ENCODE measurements at regions not wholly inside any gene's neighbourhood (a gene's known extent, or its start where the extent isn't known, plus 50 kb on each side); places are given as distances from the start of the nearest gene placed in this dataset.
A peak's percentile ranks its signal among the peaks of the same experiment; 100 is the strongest.
"Not testable (repeated sequence)": the region's sequence is repeated elsewhere in the genome, so short reads cannot be mapped to it uniquely, and the experiment has no call there.

- no peak for DNase-seq (ENCODE audit: low read depth in 3 of 3)
Measured at GRCh38 chr2:230593765-230594164, 118.9 kb upstream of the CAB39 start.

- DNase-seq (ENCODE audit: low read depth in 3 of 3): no peak
Measured at GRCh38 chr2:230594286-230594840, 118.3 kb upstream of the CAB39 start.

- DNase-seq (ENCODE audit: low read depth in 3 of 3): no peak
Measured at GRCh38 chr2:230599853-230600252, 112.8 kb upstream of the CAB39 start.

DNA sequence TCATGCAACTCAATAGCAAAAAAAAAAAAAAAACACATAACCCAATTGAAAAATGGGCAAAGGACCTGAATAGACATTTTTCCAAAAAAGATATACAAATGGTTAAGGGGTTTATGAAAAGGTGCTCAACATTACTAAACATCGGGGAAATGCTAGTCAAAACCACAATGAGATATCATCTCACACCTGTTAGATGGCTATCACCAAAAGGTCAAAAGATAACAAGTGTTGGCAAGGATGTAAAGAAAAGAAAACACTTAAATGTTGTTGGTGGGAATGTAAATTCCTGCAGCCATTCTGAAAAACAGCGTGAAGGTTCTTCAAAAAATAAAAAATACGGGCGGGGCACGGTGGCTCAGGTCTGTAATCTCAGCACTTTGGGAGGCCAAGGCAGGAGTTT lies 112.4 kb upstream of the CAB39 start:
- DNase-seq (ENCODE audit: low read depth in 3 of 3): no peak

GRCh38 chr2:230600881-230601280 lies 111.8 kb upstream of the CAB39 start:
- DNase-seq (ENCODE audit: low read depth in 3 of 3): no peak

DNA sequence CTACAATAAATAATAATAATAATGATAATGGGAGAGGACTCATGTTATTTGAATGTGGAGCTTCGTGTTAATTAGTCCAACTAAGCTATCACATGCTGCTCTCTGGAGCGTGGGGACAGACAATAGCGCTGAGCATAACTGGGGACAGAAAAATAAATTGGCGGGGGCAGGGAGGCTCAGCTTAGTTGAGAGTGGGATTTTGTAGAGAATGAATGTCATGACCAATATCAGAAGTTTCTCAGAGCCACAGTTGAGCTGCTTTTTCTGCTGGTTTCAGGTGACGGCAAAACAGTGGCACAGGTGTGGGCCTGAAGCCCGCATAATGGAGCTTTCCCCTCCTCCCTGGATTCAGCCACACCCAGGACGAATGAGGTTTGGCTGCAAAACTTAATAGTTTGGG lies 111.1 kb upstream of the CAB39 start:
- DNase-seq (ENCODE audit: low read depth in 3 of 3): no peak

DNA sequence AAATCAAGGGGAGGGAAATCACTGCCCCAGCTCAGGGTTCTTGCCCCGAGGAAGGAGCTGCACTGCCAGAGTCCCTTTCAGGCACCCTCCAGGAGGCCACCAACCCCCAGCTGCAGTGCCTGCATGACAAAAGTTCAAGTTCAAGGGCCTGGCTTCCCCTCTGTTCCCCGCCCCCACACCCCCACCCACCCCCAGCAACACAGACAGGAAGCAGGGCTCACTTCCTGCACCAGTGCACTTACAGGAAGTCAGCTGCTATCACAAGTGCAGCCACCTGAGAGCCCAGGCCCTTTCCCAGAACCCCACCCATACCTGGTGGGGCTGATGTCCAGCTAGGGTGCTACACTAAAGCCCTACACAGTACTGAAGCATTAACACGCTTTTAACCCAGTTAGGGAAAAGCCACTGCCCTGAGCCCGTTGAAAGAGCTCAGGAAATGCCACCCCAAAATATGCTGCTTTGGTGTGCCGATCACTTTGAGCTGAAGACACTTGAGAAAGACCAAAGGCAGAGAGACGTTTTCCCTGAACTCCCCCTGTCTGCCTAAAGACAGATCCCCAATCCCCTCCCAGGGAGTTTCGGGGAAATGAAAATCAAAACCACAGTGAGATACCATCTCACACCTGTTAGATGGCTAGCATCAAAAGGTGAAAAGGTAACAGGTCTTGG lies 109.9 kb upstream of the CAB39 start:
- DNase-seq (ENCODE audit: low read depth in 3 of 3): peak in 2 of 3 donors; percentile 40 to 51

DNA sequence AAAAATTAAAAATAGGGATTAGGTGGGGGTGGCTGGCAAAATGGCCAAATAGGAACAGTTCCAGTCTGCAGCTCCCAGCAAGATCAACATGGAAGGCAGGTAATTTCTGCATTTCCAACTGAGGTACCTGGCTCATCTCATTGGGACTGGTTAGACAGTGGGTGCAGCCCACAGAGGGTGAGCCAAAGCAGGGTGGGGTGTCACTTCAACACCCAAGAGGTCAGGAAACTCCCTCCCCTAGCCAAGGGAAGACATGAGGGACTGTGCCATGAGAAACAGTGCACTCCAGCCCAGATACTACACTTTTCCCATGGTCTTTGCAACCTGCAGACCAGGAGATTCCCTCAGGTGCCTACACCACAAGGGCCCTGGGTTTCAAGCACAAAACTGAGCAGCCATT lies 109.3 kb upstream of the CAB39 start:
- not testable (repeated sequence) for DNase-seq (ENCODE audit: low read depth in 3 of 3)

- not testable (repeated sequence) for DNase-seq (ENCODE audit: low read depth in 3 of 3)
Measured at GRCh38 chr2:230604158-230604557, 108.5 kb upstream of the CAB39 start.

DNA sequence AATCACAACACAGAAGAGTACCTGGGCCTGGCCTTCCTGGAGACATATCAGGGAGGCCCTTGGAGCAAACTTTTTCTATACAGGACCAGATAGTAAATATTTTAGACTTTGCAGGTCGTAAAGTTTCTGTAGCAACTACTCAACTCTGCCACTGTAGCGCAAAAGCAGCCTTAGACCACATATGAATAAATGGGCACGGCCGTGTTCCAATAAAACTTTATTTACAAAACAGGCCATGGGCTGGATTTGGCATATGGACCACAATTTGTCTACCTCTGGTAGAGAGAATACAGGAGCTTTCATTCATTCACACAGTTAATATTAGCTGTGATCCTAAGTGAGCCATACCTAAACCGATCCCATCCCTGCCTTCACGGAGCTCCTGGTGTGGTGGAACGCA lies 98.6 kb upstream of the CAB39 start:
- DNase-seq (ENCODE audit: low read depth in 3 of 3): no peak

DNA sequence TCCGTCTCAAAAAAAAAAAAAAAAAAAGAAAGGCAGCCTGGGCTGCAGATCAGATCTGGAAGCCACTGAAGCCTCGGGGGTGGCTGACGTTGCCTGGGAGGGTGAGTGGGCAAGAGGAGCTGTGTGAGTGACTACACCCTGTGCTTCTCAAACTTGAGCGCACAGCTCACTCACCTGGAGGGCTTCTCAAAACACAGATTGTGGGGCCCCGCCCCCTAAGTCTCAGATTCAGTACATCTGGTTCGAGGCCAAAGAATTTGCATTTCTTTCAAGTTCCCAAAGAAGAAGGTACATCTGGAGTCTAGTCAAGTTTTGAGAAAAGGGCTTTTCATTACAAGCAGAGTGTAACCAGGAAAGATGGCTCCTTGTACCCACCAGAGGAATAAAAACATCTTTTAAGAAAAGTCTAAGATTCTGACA lies 97.7 kb upstream of the CAB39 start:
- peak in 2 of 3 donors; percentile 46 to 58 for DNase-seq (ENCODE audit: low read depth in 3 of 3)

GRCh38 chr2:230617256-230617706 lies 95.4 kb upstream of the CAB39 start:
- DNase-seq (ENCODE audit: low read depth in 3 of 3): not testable (repeated sequence)

GRCh38 chr2:230619491-230619890 lies 93.2 kb upstream of the CAB39 start:
- DNase-seq (ENCODE audit: low read depth in 3 of 3): no peak

GRCh38 chr2:230625220-230625619 lies 87.4 kb upstream of the CAB39 start:
- not testable (repeated sequence) for DNase-seq (ENCODE audit: low read depth in 3 of 3)

DNA sequence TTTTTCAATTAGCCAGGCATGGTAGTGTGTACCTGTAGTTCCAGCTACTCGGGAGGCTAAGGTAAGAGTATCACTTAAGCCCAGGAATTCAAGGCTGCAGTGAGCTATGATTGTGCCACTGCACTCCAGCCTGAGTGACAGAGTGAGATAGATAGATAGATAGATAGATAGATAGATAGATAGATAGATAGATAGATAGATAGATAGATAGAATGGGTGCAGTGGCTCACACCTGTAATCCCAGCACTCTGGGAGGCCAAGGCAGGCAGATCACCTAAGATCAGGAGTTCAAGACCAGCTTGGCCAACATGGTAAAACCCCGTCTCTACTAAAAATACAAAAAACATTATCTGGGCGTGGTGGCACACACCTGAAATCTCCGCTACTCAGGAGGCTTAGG lies 85.6 kb upstream of the CAB39 start:
- not testable (repeated sequence) for DNase-seq (ENCODE audit: low read depth in 3 of 3)

DNA sequence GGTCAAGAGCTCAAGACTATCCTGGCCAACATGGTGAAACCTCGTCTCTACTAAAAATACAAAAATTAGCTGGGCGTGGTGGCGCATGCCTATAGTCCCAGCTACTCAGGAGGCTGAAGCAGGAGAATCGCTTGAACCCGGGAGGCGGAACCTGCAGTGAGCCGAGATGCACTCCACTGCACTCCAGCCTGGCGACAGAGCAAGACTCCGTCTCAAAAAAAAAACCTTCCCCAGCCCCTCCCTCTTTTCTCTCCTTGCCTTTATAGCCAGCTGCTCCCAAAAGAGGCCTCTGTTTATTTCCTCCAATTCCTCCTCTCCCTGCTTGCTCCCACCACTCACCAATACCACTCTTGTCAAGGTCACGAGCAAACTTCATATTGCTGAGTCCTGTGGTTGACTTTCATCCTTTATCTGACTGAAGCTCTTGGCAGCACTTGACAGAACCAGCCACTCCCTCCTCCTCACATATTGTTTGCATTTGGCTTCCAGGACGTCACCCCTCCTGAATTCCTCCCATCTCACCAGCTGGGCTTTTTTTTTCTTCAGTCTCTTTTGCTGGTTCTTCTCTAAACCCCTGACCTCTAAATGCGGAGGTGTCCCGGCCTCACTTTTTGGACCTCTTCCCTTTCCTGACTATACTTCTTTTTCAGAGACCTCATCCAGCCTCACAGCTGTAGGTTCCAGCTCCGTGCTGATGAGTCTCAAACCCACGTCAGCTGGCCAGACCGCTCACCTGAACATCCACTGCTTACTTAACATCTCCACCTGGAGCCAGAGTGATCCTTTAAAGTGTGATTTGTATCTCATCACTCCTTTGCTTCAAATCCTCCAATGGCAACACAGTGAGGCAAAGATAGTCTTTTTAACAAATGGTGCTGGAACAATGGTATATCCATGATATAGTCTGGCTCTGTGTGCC lies 84.6 kb upstream of the CAB39 start:
- DNase-seq (ENCODE audit: low read depth in 3 of 3): no peak

GRCh38 chr2:230631470-230631869 lies 81.2 kb upstream of the CAB39 start:
- no peak for DNase-seq (ENCODE audit: low read depth in 3 of 3)

DNA sequence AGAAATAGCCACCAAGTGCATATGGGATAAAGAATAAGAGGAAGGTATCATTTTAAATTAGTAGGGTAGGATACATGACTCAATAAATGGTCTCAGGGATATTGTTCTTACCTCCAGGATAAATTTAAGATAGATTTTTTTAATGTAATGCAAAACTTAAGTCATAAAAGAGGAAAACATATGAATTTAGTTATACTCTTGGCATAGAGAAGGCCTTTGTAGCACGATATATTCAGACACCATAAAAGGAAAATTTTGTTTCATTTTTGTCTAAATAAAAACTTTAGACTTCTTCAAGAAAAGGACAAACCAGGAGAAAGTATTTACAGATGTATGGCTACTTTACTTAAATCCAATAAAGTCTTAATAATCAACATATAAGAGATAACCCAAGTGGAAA lies 78.5 kb upstream of the CAB39 start:
- no peak for DNase-seq (ENCODE audit: low read depth in 3 of 3)

DNA sequence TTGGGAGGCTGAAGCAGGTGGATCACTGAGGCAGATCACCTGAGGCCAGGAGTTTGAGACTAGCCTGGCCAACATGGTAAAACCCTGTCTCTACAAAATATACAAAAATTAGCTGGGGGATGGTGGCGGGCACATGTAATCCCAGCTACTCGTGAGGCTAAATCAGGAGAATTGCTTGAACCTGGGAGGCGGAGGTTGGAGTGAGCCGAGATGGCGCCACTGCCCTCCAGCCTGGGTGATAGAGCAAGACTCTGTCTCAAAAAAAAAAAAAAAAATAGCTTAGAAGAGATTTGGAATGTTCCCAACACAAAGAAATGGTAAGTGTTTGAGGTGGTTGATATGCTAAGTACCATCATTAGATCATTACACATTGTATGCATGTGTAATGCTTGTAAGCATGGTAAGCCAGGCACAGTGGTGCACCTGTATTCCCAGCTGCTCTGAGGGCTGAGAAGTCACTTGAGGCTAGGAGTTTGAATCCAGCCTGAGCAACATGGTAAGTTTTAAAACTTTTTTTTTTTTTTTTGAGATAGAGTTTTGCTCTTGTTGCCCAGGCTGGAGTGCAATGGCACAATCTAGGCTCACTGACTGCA lies 77.8 kb upstream of the CAB39 start:
- not testable (repeated sequence) for DNase-seq (ENCODE audit: low read depth in 3 of 3)

- DNase-seq (ENCODE audit: low read depth in 3 of 3): no peak
Measured at GRCh38 chr2:230636684-230637271, 75.9 kb upstream of the CAB39 start.

DNA sequence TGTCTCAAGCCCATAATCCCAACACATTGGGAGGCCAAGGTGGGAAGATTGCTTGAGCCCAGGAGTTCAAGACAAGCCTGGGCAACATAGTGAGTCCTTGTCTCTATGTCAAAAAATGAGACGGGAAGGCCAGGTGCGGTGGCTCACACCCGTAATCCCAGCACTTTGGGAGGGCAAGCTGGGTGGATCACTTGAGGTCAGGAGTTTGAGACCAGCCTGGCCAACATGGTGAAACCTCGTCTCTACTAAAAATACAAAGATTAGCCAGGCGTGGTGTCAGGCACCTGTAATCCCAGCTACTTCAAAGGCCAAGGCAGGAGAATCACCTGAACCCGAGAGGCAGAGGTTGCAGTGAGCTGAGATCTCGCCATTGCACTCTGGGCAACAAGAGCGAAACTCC lies 75.2 kb upstream of the CAB39 start:
- DNase-seq (ENCODE audit: low read depth in 3 of 3): not testable (repeated sequence)

DNA sequence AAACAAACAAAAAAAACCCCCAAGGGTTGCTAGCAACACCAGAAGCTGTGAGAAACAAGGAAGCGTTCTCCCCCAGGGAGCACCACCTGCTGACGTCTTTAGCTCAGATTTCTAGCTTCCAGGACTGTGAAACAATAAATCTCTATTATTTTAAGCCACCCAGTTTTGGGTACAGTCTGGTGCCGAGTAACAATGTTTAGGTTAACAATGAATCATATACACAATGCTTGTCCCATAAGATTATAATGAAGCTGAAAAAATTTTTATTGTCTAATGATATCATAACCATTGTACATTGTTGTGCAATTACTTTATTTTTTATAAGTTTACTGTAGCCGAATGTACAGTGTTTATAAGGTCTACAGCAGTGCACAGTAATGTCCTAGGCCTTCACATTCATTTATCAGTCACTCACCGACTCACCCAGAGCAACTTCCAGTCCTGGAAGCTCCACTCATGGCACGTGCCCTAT lies 72.1 kb upstream of the CAB39 start:
- no peak for DNase-seq (ENCODE audit: low read depth in 3 of 3)
